Upper lobe of left lung (tissue), 6 donors: ENCODE measurements at regions not wholly inside any gene's neighbourhood (a gene's known extent, or its start where the extent isn't known, plus 50 kb on each side); places are given as distances from the start of the nearest gene placed in this dataset.

Experiments used
- ATAC-seq, 2 donors: fragments of 200-7000 bp; cut with Tn5 transposase; one replicate each; pipeline ENCODE4 v1.9.1; 2022; ENCODE audit warnings: mild to moderate bottlenecking in 2 of 2, moderate library complexity in 2 of 2; ENCODE audit not compliant: low FRiP score in 2 of 2
- DNase-seq, 2 donors: peaks; one replicate each; pipeline ENCODE4 v3.0.0-alpha.2; 2019 to 2020
- H3K27ac ChIP-seq, 4 donors: fragments of 200-600 bp; sonication (generic); one replicate each; pipeline ENCODE4 v1.5.1; 2016 to 2019
- H3K27me3 ChIP-seq, 4 donors: fragments of 200-600 bp; sonication (generic); one replicate each; pipeline ENCODE4 v1.5.1; 2017 to 2019
- H3K36me3 ChIP-seq, 4 donors: fragments of 200-600 bp; sonication (generic); one replicate each; pipeline ENCODE4 v1.5.1; 2016 to 2019
- H3K4me1 ChIP-seq, 4 donors: fragments of 200-600 bp; sonication (generic); one replicate each; pipeline ENCODE4 v1.5.1; 2018 to 2019
- H3K4me3 ChIP-seq, 4 donors: fragments of 200-600 bp; sonication (generic); one replicate each; pipeline ENCODE4 v1.5.1; 2017 to 2019; ENCODE audit warnings: mild to moderate bottlenecking in 2 of 4, moderate library complexity in 1 of 4
- H3K9me3 ChIP-seq, 4 donors: fragments of 200-600 bp; sonication (generic); one replicate each; pipeline ENCODE4 v1.5.1; 2018 to 2019
- EP300 ChIP-seq, 4 donors: sonication (generic); formaldehyde crosslinking; IDR thresholded peaks; one replicate each; pipeline ENCODE4 v1.5.1; 2017; ENCODE audit warnings: antibody characterized with exemption in 4 of 4, control low read depth in 2 of 4
- POLR2A ChIP-seq, 4 donors: fragments of 450-650 bp; IDR thresholded peaks; one replicate each; pipeline ENCODE4 v1.5.1; 2016 to 2017; ENCODE audit warnings: antibody characterized with exemption in 4 of 4, mild to moderate bottlenecking in 2 of 4
- POLR2AphosphoS5 ChIP-seq, 2 donors: sonication (generic); formaldehyde crosslinking; IDR thresholded peaks; one replicate each; pipeline ENCODE4 v1.5.1; 2017; ENCODE audit warnings: antibody characterized with exemption in 2 of 2
- WGBS, 2 donors: methylation state at CpG; one replicate each; pipeline ENCODE4 v1.1.5; 2017 to 2018; 5-methylcytosine and 5-hydroxymethylcytosine counted together
- TF ChIP-seq, protein P1 (sequence below), 6 experiments: fragments of 450-650 bp in 4 of 6; fragments of 200-600 bp in 2 of 6; sonication (generic) in 2 of 6; IDR thresholded peaks; one replicate each; pipeline ENCODE4 v1.5.1; 2016 to 2019; ENCODE audit warnings: antibody characterized with exemption in 6 of 6
- donor health status: DM: no; HTN: no; CAD: no; lungs with moderate emphysema.
- donor health status: DM: no; HTN: yes; CAD: no; lungs with severe emphysema.

DNA sequence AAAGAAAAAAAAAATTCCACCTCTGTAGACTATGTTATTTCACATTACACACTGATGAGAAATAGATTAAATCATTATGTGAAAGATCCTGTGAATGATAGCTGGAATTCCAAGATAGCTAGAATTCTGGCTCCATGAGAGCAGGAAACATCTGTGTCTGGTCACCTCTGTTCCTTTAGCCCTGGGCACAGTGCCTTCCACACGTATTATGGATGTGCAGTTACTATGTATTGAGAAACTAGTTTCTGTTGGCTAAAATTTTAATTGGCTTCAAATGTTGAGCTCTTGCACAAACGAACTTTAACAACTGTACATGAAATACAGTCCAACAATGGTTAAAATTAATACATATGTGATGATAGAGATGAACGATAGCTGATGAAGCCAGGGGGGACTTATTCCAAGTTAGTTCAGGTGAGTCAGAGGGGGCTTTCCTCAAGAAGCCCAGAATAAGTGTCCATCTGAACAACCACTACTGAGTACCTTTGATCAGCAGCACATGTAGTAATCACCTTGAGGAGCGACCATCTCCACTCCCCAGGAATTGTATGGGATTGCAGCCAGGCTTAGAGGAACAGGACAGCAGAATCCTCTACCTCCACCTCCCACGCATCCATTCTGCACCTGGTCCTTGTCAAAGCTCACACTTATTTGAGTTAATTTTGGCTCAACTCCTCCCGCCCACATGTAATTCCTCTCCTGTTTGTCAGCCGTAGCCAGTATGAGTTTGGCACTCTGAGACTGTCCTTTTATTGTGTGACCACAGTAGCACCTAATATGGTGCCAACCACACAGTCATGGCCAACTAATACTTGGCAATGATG, 68.6 kb downstream of the NABP1 start:
- Histone ChIP-seq H3K4me1 (no peaks in the 10 kb centered on the region), H3K27ac (no peak overlapping the region), H3K4me3 (no peak overlapping the region), H3K36me3 (no peaks in the 10 kb centered on the region), H3K9me3 (no peaks in the 10 kb centered on the region), H3K27me3 (no peaks in the 10 kb centered on the region)
- 70 to 82% methylated on average over 7 of the region's 7 CpGs for WGBS, 2 donors
- TF ChIP-seq EP300 (IDR thresholded peaks at IDR 0.05) = no peak
- TF ChIP-seq, protein P1, sequence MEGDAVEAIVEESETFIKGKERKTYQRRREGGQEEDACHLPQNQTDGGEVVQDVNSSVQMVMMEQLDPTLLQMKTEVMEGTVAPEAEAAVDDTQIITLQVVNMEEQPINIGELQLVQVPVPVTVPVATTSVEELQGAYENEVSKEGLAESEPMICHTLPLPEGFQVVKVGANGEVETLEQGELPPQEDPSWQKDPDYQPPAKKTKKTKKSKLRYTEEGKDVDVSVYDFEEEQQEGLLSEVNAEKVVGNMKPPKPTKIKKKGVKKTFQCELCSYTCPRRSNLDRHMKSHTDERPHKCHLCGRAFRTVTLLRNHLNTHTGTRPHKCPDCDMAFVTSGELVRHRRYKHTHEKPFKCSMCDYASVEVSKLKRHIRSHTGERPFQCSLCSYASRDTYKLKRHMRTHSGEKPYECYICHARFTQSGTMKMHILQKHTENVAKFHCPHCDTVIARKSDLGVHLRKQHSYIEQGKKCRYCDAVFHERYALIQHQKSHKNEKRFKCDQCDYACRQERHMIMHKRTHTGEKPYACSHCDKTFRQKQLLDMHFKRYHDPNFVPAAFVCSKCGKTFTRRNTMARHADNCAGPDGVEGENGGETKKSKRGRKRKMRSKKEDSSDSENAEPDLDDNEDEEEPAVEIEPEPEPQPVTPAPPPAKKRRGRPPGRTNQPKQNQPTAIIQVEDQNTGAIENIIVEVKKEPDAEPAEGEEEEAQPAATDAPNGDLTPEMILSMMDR (IDR thresholded peaks at IDR 0.05) = no peak
- no peak for TF ChIP-seq POLR2A (IDR thresholded peaks at IDR 0.05)
- no peak for TF ChIP-seq POLR2AphosphoS5 (IDR thresholded peaks at IDR 0.05)
- DNase-seq (no peak), ATAC-seq (peak in 1 of 2 donors; percentile 63)

DNA sequence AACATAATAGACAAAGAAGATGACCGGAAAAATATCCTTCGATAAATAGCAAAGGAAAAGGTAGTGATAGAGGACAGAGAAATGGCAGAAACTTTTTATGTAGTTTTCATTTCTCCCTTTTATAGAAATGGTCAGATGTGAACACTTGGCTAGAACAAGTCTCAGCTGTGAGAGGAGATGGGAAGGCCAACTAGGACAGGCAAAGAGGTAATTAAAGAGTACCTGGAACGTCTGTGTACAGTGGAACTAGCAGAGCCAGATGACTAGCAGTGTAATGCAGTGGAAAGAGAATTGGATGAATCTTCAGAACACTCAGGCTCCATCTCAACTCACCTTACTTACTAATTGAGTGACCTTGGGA, 69.2 kb downstream of the NABP1 start:
- ATAC-seq (no peak), DNase-seq (no peak)
- no peak overlapping the region for H3K27ac ChIP-seq
- no peaks in the 10 kb centered on the region for H3K36me3 ChIP-seq
- TF ChIP-seq POLR2AphosphoS5 (IDR thresholded peaks at IDR 0.05) (no peak), POLR2A (IDR thresholded peaks at IDR 0.05) (no peak), EP300 (IDR thresholded peaks at IDR 0.05) (no peak)
- TF ChIP-seq, protein P1 (IDR thresholded peaks at IDR 0.05) = no peak
- H3K4me1 ChIP-seq = no peaks in the 10 kb centered on the region
- no peaks in the 10 kb centered on the region for H3K27me3 ChIP-seq
- WGBS, 2 donors = 80 to 87% methylated on average over 3 of the region's 3 CpGs
- no peak overlapping the region for H3K4me3 ChIP-seq
- H3K9me3 ChIP-seq = no peaks in the 10 kb centered on the region

DNA sequence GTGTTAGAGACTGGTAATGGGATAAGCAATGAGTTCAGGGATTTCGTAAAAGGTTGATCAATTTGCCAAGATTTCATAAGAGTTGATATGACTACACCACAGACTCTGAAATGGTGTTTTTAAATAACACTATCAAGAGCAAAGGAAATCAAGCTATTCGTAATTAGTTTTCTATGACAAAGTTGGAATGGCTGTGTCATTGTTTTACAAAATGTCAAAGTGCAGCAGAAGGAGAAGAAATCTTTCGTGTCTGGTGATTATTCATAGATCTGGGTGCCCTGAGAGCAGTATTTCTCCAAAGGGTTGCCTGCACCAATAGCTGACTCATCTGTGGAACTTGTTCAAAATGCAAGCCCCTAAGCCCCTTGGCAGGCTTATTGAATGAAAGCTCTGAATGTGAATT, 70.1 kb downstream of the NABP1 start:
- H3K9me3 ChIP-seq = no peaks in the 10 kb centered on the region
- no peak for ATAC-seq
- TF ChIP-seq, protein P1 (IDR thresholded peaks at IDR 0.05) = no peak
- no peak overlapping the region for H3K27ac ChIP-seq
- no peak for DNase-seq
- no peak overlapping the region for H3K4me3 ChIP-seq
- no peaks in the 10 kb centered on the region for H3K36me3 ChIP-seq
- 68 to 73% methylated on average over 3 of the region's 3 CpGs for WGBS, 2 donors
- no peaks in the 10 kb centered on the region for H3K4me1 ChIP-seq
- H3K27me3 ChIP-seq = no peaks in the 10 kb centered on the region

DNA sequence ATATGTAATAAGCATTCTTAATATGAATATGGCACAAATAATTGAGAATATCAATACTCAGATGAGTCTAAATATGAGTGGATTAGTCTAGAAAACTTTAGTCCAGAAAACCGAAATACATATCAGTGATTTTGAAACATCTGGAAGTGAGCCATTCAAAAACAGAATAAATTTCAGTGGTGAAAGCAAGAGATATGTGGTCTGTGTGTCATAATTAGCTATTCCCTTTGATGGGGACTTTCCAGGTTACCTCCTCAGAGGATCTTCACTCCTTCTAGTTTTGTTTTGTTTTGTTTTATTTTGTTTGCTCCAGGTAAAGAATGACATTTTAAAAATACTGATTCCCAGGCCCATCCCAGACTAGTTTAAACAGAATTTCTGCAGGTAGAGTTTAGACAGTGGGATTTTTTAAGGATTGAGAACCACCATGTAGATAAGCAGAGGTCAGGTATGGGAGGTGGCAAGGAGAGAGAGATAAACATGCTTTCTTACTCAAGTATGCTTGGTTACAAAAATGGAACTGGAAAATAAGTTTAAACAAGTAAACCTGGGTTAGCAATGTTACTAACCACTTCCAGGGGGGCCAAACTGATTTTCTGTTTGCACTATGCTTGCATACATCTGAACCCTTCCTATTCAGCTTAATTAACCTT, 70.7 kb downstream of the NABP1 start:
- no peak for DNase-seq
- no peak overlapping the region for H3K4me3 ChIP-seq
- no peaks in the 10 kb centered on the region for H3K4me1 ChIP-seq
- TF ChIP-seq EP300 (IDR thresholded peaks at IDR 0.05) = no peak
- TF ChIP-seq, protein P1 (IDR thresholded peaks at IDR 0.05) = no peak
- no peak for TF ChIP-seq POLR2AphosphoS5 (IDR thresholded peaks at IDR 0.05)
- TF ChIP-seq POLR2A (IDR thresholded peaks at IDR 0.05) = no peak
- H3K27me3 ChIP-seq = no peaks in the 10 kb centered on the region
- H3K36me3 ChIP-seq = no peaks in the 10 kb centered on the region
- WGBS, 2 donors = 54% methylated on average over 1 of the region's 1 CpG
- no peaks in the 10 kb centered on the region for H3K9me3 ChIP-seq
- H3K27ac ChIP-seq = no peak overlapping the region
- no peak for ATAC-seq

DNA sequence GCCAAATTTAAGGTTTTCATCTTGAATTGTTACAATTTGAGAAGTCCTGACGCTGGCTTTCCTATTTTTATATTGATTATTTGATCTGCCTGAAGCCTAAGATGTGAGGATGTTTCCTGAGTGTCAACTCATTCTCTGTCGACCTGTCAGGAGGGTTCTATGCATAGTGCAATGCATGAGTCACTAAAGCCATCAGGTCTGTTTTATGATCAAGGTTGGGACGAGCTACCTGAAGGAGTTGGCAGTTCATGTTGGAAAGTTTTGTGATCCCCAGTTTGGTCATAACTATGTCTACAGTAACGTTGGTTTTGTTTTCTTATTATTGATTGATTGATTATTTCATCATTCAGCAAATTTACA, 71.2 kb downstream of the NABP1 start:
- no peaks in the 10 kb centered on the region for H3K36me3 ChIP-seq
- 79 to 82% methylated on average over 4 of the region's 4 CpGs for WGBS, 2 donors
- H3K4me3 ChIP-seq = no peak overlapping the region
- no peaks in the 10 kb centered on the region for H3K9me3 ChIP-seq
- ATAC-seq = no peak
- H3K27me3 ChIP-seq = no peaks in the 10 kb centered on the region
- DNase-seq = no peak
- TF ChIP-seq POLR2AphosphoS5 (IDR thresholded peaks at IDR 0.05) = no peak
- TF ChIP-seq EP300 (IDR thresholded peaks at IDR 0.05) = no peak
- no peak for TF ChIP-seq POLR2A (IDR thresholded peaks at IDR 0.05)
- TF ChIP-seq, protein P1 (IDR thresholded peaks at IDR 0.05) = no peak
- no peak overlapping the region for H3K27ac ChIP-seq
- H3K4me1 ChIP-seq = no peaks in the 10 kb centered on the region
